NCI-H187 treated with DMSO at 0.1 percent for 48 hours (cell line): ENCODE measurements at regions not wholly inside any gene's neighbourhood (a gene's known extent, or its start where the extent isn't known, plus 50 kb on each side); places are given as distances from the start of the nearest gene placed in this dataset.
"Not testable (repeated sequence)": the region's sequence is repeated elsewhere in the genome, so short reads cannot be mapped to it uniquely, and the experiment has no call there.

ENCODE experiments used
- DNase-seq: peaks from one replicate; lab custom pipeline; 2025; lab: John Stamatoyannopoulos, UW

DNA sequence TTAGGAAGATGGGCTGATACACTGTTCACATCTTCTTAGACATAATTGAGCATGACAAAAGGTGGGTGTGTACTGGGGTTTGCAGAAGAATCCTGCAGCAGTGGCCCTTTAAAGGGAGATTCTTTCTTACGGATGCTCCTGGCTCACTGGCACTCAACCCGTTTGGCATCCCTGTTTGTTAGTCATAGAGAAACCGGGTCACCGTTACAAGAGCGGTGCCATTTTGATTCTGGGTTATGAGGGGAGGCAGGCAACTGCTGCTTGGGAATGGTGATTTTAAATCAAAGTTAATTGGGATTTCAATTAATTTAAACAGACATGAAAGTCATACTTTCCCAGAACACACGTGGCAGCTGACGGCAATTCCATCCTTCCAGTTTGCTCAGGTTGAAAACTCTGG lies 245.8 kb downstream of the AACS start:
- no peak for DNase-seq

DNA sequence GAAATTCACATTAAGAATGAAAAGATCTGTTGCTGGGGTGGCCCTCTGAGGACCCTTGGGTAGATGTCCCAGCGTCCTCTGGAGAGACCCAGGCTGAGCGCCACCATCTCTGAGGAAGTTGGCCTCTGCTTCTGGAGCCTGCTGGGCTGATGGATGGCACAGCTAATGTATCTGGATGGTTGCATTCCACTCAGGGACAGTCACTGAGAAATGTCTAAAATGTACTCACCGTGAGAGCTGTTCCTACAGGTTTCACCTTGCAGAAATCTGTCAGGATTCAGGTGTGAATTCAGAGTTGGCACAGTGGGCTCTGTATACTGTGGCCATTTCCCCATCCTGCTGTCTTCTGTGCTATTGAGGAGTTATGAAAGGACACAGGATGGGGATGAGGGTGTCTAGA lies 247.2 kb downstream of the AACS start:
- DNase-seq: no peak

DNA sequence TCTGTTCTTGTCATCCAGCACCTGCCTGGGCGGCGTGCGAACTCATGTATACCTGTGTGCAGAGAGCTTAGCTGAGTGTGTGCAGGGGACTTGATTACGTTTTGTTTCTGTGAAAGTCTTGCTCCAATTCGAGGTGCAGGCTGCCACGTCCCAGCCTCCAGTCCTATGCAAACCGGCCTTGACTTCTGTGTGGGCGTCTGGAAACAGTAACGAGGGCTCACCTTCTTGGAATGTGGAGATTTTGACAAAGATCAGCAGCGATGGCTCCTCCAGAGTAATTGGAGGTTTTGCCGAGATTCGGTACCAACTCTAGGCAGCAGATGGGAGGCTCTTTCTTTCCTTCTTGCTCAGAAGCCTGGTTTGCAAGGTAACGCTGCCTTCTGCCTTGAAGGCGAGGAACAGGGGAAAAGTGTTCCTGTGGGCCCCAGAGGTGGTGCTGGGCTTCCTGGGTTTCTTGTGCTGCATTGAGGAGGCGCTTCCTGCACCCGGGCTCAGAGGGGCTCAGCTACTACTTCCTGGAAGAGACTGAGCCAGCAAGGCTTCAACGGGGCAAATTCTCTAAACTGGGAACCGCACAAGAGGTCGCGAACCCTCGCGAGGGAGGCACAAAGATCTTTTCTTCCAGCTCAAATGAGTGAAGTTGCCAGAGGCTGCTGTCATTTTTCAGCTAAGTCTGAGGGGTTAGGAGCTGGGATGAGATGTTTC lies 249.0 kb downstream of the AACS start:
- no peak for DNase-seq

DNA sequence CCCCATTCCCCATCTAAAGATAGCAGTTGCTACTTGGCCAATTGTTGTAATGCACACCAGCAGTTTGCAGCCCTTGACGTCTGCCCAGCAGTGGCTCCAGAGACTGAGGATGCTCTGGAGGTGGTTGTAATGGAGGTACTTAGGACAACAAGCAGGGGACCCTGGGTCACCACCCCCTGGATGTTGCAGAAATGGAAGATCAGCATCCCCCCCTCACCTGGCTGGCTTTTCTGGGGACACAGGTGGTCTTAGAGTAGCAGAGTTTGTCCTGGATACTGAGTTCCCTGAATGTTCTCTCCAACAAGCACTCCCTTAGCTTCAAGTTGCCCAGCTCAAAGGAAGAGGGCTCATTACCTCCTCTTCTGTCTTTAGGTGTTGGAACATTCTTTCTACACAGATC lies 250.5 kb downstream of the AACS start:
- DNase-seq: no peak

DNA sequence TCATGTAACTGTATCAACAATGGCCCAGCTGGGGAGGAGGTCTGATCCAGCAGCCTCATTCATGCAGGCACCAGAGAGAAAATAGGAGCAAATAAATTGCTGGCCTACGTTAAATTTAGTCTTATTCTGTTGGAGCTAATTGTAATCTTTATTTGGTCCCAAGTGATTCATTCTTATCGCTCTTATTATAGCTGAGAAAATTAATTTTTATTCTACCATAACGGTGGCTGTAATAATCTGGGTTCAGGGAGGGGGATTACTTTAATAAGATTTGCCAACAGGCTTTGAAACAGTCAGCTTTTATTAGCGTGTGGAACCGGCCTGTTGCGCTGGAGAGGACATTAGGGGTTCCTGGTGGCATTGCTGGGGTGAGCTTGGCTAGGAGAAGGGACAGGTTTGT lies 254.9 kb downstream of the AACS start:
- no peak for DNase-seq

DNA sequence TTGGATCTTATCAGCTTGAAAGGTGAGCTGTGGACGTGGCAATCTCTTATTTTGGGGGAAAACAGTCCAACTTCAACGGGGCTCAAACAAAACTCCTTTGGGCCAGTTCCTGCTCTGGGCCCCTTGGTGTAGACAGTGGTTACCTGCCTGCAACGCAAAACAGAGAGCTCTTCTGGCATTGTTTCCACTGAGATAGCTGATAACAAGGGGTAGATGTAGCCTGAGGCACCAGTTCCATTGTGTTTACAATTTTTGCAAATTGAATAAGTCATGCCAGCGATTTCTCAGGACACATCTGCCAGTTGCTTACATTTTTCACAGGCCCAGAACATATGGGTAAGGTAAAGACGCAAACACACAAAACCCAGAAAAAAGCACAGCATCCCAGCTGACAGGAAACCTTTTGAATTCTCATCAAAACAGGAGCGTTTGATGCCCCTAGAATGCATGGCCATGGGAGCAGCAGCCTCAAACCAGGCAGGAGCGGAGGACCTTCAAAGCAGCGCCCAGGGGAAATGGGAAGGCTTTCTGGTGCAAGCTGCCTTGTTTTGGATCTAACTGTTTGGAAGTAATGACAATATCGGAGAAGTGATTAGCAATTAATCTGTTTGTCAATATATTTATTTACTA lies 259.7 kb downstream of the AACS start:
- DNase-seq: no peak

DNA sequence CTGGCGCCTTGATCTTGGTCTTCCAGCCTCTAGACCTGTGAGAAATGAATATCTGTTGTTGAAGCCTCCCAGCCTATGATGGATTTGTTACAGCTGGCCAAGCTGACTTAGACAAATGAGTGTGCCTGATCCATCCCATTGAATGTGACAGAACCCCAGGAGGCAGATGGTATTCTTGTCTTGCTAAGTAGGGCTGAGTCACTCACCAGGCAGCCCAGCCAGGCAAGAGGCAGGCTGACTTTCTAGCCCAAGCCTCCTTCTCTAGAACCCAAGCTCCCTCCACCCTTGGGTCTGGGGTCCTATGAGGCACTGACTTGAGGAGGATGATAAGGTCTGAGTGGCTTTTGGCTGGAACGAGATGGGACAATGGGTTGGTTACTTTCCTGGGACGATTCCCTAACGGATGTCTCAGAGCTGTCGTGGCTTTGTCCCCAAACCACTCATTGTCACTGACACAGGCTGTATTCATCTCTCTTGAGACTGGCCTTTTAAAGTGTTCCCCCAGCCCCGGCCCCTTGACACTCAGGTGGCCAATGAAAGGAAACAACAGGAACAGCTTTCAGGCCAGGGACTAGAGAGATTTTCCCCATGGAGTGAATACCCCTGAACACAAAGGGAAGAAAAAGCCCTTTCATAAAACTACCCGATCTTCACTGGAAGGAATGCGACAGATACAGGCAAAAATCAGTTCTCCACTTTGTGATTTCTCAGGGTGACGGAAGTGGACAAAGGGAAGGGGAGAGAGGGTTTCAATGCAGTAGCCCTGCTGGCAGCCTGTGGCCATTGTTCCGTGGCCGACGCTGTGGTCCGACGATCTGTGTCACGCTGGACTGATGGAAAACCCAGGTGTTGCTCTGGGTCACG lies 264.2 kb downstream of the AACS start:
- no peak for DNase-seq

DNA sequence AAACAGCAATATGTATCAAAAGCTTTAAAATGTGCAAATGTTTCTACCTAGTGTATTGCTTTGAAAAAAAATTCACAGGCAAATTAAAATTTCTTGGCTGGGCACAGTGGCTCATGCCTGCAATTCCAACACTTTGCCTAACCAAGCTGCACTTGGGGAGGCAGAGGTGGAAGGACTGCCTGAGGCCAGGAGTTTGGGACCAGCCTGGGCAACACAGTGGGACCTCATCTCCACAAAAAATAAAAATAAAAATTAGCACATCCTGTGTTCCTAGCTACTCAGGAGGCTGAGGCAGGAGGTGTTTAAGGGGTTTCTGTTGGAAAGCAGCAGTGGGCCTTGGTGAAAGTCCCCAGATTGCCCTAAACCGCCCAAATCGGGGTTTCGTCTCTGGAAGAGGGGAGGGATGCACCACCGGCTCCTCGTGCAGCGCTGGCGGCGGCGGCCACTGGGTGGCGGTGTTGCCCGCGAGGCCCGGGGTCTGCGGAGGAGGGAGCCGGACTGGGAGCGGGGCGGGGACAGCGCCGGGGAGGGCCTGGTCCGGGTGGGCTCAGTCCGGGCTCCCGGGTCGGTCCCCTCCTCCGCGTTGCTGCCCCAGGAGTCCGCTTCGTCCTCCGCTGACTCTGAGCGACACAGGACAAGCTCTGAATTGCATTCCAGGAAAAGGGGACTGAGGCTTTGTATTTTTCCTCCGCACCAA lies 265.6 kb downstream of the AACS start:
- no peak for DNase-seq

DNA sequence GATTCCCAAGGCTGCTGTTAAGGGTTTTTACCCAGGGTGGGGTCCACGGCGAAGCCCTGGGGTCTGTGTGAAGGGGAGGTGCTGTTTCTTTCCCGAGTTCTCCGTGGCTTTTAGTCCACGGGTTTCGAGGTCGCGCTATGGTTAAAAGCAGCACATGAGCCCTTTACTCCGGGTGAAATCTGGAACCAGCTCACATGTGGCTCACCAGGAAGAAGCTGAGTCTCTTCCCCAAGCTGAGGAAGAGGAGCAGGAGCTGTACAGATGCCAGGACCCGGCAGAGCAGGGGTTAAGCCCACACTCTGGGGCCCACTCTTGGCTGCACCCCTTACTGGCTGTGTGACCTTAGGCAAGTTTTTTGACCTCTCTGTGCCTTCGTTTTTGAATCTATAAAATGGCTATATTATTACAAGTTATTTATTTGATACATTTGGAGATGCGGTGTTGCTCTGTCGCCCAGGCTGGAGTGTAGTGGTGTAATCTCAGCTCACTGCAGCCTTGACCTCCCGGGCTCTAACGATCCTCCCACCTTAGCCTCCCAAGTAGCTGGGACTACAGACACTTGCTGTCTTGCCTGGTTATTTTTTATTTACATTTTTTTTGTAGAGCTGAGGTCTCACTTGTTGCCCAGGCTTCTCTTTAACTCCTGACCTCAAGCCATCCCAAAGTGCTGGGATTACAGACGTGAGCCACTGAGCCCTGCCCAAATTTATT lies 266.3 kb downstream of the AACS start:
- no peak for DNase-seq

DNA sequence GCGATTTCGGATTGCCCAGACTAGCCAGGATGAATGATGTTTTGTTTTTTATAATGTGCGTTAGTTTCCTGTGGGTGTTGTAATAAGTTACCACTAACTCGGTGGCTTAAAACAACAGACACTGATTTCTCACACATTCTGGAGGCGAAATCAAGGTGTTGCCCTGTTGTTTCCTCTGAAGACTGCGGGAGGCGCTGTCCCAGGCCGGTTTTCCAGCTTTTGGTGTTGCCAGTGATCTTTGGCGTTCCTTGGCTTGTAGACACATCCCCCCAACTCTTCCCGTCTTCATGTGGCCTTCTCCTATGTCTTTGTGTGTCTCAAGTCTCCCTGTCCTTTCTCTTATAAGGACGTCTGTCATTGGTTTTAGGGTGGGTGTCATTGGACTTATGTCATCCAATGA lies 267.7 kb downstream of the AACS start:
- no peak for DNase-seq

DNA sequence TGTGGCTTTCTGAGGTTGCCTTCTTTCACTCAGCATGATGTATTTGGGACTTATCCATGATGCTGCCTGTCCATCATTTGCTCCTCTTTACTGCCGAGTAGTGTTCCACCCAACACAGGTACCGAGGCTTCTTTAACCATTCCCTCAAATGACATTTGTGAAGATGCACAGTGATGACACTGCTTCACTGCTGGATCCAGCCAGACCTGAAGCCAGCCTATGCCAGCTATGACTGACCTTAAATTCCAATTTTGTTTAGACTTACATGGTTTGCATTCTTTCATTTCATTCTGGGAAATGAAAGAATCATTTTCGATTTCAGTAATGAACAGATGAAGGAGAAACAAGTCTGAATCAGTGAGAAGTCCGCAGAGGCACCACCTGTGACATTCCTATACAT lies 271.0 kb downstream of the AACS start:
- DNase-seq: no peak

DNA sequence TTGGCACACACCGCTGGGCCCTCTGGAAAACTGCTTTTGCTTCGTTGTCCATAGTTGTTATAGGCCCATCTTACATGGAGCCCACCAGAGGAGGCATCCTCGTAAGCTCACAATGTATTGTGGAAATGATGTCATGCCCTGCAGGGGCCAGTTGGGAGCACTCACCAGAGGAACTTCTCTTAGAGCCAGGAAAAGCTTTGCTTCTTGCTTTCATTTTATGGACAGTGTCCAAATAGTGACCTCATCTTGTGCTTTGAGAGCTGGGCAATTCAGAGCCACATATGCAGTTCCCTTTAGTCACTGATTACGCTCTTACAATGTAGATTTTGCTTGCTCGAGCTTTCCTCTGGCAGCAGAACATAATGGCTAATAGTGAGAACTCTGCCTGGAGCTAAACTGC lies 275.6 kb downstream of the AACS start:
- no peak for DNase-seq

DNA sequence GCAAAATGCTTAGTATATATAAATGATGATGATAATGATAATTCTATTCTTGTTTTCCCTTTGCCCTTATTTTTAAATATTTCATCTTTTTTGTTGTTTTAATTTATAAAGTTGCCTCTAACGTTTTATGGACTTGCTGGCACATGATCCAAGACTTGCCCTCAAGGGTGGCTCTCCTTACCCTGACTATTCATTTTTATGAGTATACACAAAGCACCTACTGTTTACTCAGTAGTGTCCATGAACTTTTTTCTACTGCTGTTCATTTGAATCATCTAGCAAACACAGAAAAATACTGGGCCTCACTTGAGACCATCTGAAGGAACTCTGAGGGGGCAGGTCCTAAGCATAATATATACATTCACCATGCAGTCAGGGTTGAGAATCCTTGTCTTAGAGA lies 276.2 kb downstream of the AACS start:
- DNase-seq: no peak

DNA sequence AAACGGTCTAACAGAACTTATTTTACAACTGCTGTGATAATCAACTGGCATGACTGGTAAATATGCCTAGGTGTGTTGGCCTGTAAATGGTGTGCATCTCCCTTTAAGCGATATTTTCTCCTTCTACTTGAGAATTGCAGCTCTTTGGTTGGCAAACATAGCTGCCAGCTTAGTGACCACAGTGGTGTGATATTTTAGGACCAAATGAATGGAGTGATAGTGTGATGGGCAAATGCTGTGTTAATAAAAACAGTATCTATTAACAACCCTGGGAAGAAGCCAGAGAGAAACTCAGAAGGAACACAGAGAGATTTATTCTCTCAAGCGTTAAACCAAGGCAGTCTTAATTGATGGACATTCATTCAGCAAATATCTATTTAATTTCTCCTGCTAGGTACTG lies 278.4 kb downstream of the AACS start:
- DNase-seq: no peak

DNA sequence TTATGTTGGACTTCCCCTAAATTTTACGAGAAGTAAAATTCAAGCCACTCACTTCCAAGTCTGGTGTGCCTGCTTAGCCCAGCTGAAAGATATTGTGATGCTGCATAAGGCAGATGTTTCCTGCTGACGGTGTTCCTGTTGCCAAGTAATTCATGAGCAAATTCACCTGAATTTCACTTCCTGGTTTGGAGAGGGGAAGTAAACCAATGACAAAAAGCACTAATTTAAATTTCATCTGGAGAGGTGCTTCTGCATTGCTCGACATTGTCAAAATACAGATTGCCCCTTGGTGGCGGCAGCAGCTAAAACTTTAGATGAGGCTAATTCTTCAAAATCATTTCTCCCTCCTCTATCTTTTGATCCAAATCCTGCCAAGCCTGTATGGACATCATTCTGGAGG lies 281.1 kb downstream of the AACS start:
- DNase-seq: no peak

DNA sequence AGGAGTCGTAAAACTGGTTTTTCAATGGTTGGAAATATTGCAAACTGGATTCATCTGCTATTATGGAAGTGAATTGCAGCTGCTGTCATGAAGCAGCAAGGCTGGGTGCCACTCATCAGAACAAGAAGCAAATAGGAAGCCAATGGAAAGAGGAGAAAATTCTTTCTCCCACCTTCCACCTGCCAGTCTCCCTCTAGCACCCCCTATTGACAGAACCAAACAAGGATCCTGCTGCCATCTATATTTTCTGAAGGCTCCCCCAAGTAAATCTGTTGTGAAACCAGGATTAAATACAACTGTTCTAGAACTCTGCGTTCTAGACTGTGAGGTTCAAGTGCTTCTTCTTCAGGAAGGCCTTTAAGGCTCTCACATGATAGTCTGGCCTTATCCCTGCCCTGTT lies 286.6 kb downstream of the AACS start:
- no peak for DNase-seq

DNA sequence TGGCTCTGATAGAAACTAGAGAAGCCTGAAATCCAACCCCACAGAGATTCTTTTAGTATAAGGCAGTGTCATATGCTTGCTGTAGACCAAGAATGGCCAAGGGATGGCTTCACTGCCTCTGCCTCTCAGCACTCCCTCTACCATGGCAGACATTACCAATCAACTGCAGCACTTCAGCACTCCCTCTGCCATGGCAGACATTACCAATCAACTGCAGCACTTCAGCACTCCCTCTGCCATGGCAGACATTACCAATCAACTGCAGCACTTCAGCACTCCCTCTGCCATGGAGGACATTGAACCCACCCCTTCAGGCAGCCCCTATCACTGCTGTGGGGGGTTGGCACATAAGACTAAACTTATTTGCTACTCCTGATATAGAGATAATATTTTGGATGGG lies 287.8 kb downstream of the AACS start:
- not testable (repeated sequence) for DNase-seq

DNA sequence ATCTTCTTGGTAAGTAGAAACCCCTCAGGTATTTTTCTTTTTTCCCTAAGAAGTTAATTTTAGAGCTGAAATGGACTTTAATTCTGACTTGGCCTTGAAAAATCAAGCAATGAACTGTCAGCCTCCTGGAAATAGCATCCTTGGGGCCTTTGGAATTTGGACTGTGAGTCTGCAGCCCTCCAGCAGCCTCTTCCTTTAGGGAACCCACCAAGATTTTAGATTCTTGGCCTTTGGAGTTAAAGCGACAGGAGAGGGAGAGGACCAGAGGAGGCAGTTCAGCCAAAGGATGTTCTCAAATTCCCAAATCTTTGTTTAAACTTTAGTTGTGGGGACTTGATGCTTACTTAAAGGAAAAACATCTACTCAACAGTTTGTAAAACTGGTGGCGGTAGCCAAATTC lies 288.6 kb downstream of the AACS start:
- DNase-seq: no peak

DNA sequence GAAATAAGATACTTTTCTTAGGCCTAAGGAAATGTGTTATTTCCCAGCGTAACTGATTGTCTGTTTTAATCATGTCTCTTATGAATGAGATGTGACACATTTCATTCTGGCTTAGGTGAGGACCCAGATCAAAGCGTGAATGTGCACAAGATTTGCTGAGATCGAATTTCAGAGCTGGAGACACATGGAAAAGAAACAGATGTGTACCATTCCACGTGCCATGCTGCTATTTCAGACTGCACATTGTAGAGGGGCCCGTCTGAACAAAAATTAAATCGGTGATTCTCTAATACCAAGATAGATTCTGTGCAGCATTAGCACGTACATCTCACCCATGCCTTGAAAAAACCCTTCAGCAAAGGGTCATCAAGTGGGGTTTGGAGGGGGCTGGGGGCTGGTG lies 290.4 kb downstream of the AACS start:
- DNase-seq: no peak

DNA sequence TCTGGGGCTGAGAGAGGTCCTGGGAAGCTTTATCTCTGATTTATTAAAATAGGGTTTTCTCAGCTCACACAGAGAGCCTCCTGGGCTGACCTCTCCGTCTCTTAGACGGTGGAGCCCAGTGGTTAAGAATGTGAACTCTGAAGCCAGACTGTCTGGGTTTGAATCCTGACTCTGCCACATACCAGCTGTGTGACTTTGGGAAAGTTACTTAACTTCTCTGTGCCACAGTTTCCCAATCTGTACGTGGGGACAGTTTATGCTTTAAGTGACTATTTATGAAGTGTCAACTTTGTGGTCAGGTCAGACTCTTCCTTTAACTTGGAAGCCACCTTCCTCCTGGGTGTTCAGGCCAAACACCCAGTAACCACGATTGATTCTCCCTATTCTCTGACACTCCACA lies 290.9 kb downstream of the AACS start:
- no peak for DNase-seq

DNA sequence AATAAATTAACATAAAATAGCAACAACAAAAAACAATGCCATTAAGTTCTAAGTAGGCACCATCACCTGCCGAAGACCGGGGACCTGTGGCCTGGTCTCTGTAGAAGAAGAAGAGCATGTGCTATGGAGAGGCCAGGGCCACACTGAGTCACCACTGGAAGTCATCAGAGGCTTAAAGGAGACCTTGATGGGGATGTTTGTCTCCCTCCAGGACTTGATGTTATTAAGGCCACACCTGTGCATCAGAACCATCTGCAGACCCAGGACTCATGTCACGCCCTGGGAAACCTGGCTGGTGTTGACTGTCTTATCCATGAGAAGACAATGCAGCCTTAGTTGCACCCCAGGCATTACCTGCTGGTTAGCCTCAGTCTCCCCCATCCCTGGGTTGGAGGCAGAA lies 292.3 kb downstream of the AACS start:
- no peak for DNase-seq

DNA sequence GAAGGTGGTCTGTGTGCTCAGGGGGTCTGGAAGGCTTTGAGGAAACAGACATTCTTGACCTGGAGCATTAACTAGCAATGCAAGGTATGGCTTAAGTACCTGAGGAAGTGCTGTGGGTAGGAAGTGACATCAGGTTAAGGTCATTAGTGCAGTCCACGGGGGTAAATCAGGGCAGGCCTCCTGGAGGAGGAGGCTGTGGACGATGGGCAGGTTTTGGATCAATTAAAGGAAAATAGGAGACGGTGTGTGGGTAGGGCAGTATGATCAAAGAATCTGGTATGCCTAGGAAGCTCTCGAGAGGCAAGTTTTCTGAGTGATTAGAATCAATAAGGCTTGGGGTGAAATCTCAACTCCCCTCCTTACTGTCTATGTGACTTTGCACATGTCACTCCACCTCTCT lies 295.3 kb downstream of the AACS start:
- DNase-seq: no peak
